Activated naive CD4-positive, alpha-beta T cell treated with anti-CD3 and anti-CD28 coated beads, Interleukin-2, amount 50 U/mL, for 24 hours (primary cell): ENCODE measurements at regions not wholly inside any gene's neighbourhood (a gene's known extent, or its start where the extent isn't known, plus 50 kb on each side); places are given as distances from the start of the nearest gene placed in this dataset.
"Not testable (repeated sequence)": the region's sequence is repeated elsewhere in the genome, so short reads cannot be mapped to it uniquely, and the experiment has no call there.

Experiments
- H3K27ac Mint-ChIP-seq: one replicate; pipeline ENCODE4 v1.8.0; 2021; ENCODE audit warnings: mild to moderate bottlenecking, mixed read lengths
- H3K27me3 Mint-ChIP-seq: one replicate; pipeline ENCODE4 v1.8.0; 2021; ENCODE audit warnings: mixed read lengths
- H3K36me3 Mint-ChIP-seq: one replicate; pipeline ENCODE4 v1.8.0; 2021; ENCODE audit warnings: mixed read lengths
- H3K4me1 Mint-ChIP-seq: one replicate; pipeline ENCODE4 v1.8.0; 2021; ENCODE audit warnings: mixed read lengths
- H3K4me3 Mint-ChIP-seq: one replicate; pipeline ENCODE4 v1.8.0; 2021; ENCODE audit warnings: mild to moderate bottlenecking, mixed read lengths
- H3K9me3 Mint-ChIP-seq: one replicate; pipeline ENCODE4 v1.8.0; 2021; ENCODE audit warnings: mixed read lengths

GRCh38 chr2:166381-166780, 97.5 kb downstream of the SH3YL1 start:
- Mint-ChIP-seq H3K4me3 (no peak overlapping the region), H3K9me3 (no peaks in the 10 kb centered on the region)

GRCh38 chr2:165530-165929, 98.3 kb downstream of the SH3YL1 start:
- Mint-ChIP-seq H3K4me1 (peaks cover 14% of the 10 kb centered on the region), H3K36me3 (no peaks in the 10 kb centered on the region), H3K4me3 (no peak overlapping the region), H3K9me3 (no peaks in the 10 kb centered on the region), H3K27ac (no peak overlapping the region), H3K27me3 (peaks cover 1% of the 10 kb centered on the region)

More at GRCh38 chr2:166381-166780, 97.5 kb downstream of the SH3YL1 start:
- H3K27me3 Mint-ChIP-seq, result peaks cover 1% of the 10 kb centered on the region
- peaks cover 14% of the 10 kb centered on the region for H3K4me1 Mint-ChIP-seq
- no peaks in the 10 kb centered on the region for H3K36me3 Mint-ChIP-seq
- H3K27ac Mint-ChIP-seq, result no peak overlapping the region

GRCh38 chr2:162473-163382, 101.1 kb downstream of the SH3YL1 start:
- no peak overlapping the region for H3K4me3 Mint-ChIP-seq

GRCh38 chr2:161729-162128, 102.1 kb downstream of the SH3YL1 start:
- Mint-ChIP-seq H3K9me3 (no peaks in the 10 kb centered on the region), H3K27me3 (peaks cover 1% of the 10 kb centered on the region), H3K4me1 (peaks cover 12% of the 10 kb centered on the region), H3K36me3 (no peaks in the 10 kb centered on the region), H3K27ac (no peak overlapping the region), H3K4me3 (no peak overlapping the region)

More at GRCh38 chr2:162473-163382, 101.1 kb downstream of the SH3YL1 start:
- Mint-ChIP-seq H3K27ac (peak overlapping the region; percentile 43), H3K9me3 (no peaks in the 10 kb centered on the region), H3K36me3 (no peaks in the 10 kb centered on the region), H3K4me1 (peaks cover 14% of the 10 kb centered on the region), H3K27me3 (peaks cover 1% of the 10 kb centered on the region)

GRCh38 chr2:151553-152334, 105.4 kb upstream of the FAM110C start:
- Mint-ChIP-seq H3K9me3 (no peaks in the 10 kb centered on the region), H3K27ac (no peak overlapping the region), H3K4me1 (peaks cover 4% of the 10 kb centered on the region), H3K36me3 (no peaks in the 10 kb centered on the region), H3K27me3 (no peaks in the 10 kb centered on the region), H3K4me3 (no peak overlapping the region)

GRCh38 chr2:145407-145806, 99.1 kb upstream of the FAM110C start:
- Mint-ChIP-seq H3K27ac (no peak overlapping the region), H3K27me3 (no peaks in the 10 kb centered on the region)

GRCh38 chr2:141611-142010, 95.3 kb upstream of the FAM110C start:
- Mint-ChIP-seq H3K27me3 (no peaks in the 10 kb centered on the region), H3K9me3 (no peaks in the 10 kb centered on the region), H3K27ac (no peak overlapping the region), H3K36me3 (peaks cover 1% of the 10 kb centered on the region), H3K4me3 (no peak overlapping the region), H3K4me1 (no peaks in the 10 kb centered on the region)

More at GRCh38 chr2:145407-145806, 99.1 kb upstream of the FAM110C start:
- Mint-ChIP-seq H3K36me3 (peaks cover 1% of the 10 kb centered on the region), H3K4me1 (peaks cover 4% of the 10 kb centered on the region), H3K4me3 (no peak overlapping the region), H3K9me3 (no peaks in the 10 kb centered on the region)

- no peaks in the 10 kb centered on the region for H3K9me3 Mint-ChIP-seq
- H3K4me3 Mint-ChIP-seq, result no peak overlapping the region
- H3K27me3 Mint-ChIP-seq, result peaks cover 3% of the 10 kb centered on the region
- no peaks in the 10 kb centered on the region for H3K4me1 Mint-ChIP-seq
- peaks cover 2% of the 10 kb centered on the region for H3K36me3 Mint-ChIP-seq
- H3K27ac Mint-ChIP-seq, result no peak overlapping the region
These were observed 90.4 kb upstream of the FAM110C start for GRCh38 chr2:136666-137065.

GRCh38 chr2:133675-134593, 87.6 kb upstream of the FAM110C start:
- Mint-ChIP-seq H3K36me3 (peaks cover 2% of the 10 kb centered on the region), H3K9me3 (no peaks in the 10 kb centered on the region), H3K27ac (peak overlapping the region; percentile 3), H3K4me3 (no peak overlapping the region), H3K27me3 (peaks cover 11% of the 10 kb centered on the region), H3K4me1 (no peaks in the 10 kb centered on the region)

GRCh38 chr2:126769-127168, 80.5 kb upstream of the FAM110C start:
- H3K4me1 Mint-ChIP-seq, H3K27ac Mint-ChIP-seq, H3K4me3 Mint-ChIP-seq, H3K27me3 Mint-ChIP-seq, H3K36me3 Mint-ChIP-seq, H3K9me3 Mint-ChIP-seq: not testable (repeated sequence)

GRCh38 chr2:124241-124880, 78.1 kb upstream of the FAM110C start:
- Mint-ChIP-seq H3K9me3 (peaks cover 5% of the 10 kb centered on the region), H3K4me3 (no peak overlapping the region), H3K27me3 (peaks cover 1% of the 10 kb centered on the region), H3K27ac (no peak overlapping the region), H3K36me3 (no peaks in the 10 kb centered on the region), H3K4me1 (no peaks in the 10 kb centered on the region)

- Mint-ChIP-seq H3K36me3 (no peaks in the 10 kb centered on the region), H3K27ac (no peak overlapping the region), H3K4me3 (no peak overlapping the region)
These were observed 70.6 kb upstream of the FAM110C start for GRCh38 chr2:116953-117352.

GRCh38 chr2:115303-115702, 69.0 kb upstream of the FAM110C start:
- Mint-ChIP-seq H3K27me3 (peaks cover 8% of the 10 kb centered on the region), H3K4me1 (no peaks in the 10 kb centered on the region), H3K36me3 (no peaks in the 10 kb centered on the region), H3K9me3 (no peaks in the 10 kb centered on the region), H3K4me3 (no peak overlapping the region), H3K27ac (no peak overlapping the region)

More at GRCh38 chr2:116953-117352, 70.6 kb upstream of the FAM110C start:
- H3K27me3 Mint-ChIP-seq, result peaks cover 5% of the 10 kb centered on the region
- H3K4me1 Mint-ChIP-seq, result no peaks in the 10 kb centered on the region
- no peaks in the 10 kb centered on the region for H3K9me3 Mint-ChIP-seq

- Mint-ChIP-seq H3K27ac (no peak overlapping the region), H3K36me3 (no peaks in the 10 kb centered on the region), H3K4me1 (no peaks in the 10 kb centered on the region), H3K27me3 (peaks cover 8% of the 10 kb centered on the region), H3K4me3 (no peak overlapping the region), H3K9me3 (no peaks in the 10 kb centered on the region)
These were observed 68.3 kb upstream of the FAM110C start for GRCh38 chr2:114616-115015.

- no peak overlapping the region for H3K4me3 Mint-ChIP-seq
- H3K9me3 Mint-ChIP-seq, result peaks cover 12% of the 10 kb centered on the region
- no peaks in the 10 kb centered on the region for H3K4me1 Mint-ChIP-seq
- H3K27ac Mint-ChIP-seq, result no peak overlapping the region
- peaks cover 5% of the 10 kb centered on the region for H3K36me3 Mint-ChIP-seq
- H3K27me3 Mint-ChIP-seq, result peaks cover 5% of the 10 kb centered on the region
These were observed 63.7 kb upstream of the FAM110C start for GRCh38 chr2:109998-110397.
